ENCODE measurements at regions not wholly inside any gene's neighbourhood (a gene's known extent, or its start where the extent isn't known, plus 50 kb on each side); places are given as distances from the start of the nearest gene placed in this dataset.

DNA sequence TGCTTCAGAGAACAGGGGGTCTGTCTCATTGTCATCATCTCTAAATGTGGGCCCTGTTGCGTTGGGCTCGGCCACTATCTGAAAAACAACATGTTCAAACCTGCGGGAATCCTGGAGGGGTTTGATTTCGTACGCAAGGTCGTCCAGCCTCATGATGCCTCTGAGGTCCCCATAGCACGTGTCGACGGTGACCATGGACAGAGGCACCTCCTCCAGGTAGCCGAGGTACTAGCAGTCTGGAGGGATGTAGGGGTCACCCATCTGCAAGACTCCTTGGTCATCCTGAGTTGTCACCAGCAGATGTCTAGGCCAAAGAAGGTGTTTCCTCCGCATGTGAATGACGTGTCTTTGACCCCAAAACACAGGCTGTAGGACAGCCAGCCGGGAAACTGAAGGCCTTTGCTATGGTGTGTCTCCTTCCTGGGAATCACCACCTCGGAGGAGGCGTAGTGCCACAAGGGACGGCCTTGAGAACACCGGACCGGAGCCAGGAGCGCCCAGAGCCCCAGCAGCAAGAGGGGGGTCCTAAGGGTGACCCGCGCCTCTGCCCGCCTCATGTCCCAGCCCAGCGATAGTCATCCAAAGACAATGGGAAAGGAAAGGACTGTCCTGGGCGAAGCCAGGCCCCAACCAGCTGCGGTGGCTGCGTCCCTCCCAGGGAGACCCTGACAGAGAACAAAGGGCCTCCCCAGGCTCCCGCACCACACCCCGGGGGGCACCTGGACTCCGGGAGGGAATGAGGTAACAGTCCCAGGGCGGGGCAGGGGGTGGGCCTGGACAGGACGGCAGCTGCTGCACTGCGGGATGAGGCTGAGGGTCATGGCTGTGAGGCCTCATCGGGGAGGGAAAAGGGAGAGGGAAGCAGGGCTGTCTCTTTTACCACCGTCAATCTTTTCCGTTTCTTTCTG lies 445.5 kb downstream of the TMEM121 start:
- TF ChIP-seq, protein P1, sequence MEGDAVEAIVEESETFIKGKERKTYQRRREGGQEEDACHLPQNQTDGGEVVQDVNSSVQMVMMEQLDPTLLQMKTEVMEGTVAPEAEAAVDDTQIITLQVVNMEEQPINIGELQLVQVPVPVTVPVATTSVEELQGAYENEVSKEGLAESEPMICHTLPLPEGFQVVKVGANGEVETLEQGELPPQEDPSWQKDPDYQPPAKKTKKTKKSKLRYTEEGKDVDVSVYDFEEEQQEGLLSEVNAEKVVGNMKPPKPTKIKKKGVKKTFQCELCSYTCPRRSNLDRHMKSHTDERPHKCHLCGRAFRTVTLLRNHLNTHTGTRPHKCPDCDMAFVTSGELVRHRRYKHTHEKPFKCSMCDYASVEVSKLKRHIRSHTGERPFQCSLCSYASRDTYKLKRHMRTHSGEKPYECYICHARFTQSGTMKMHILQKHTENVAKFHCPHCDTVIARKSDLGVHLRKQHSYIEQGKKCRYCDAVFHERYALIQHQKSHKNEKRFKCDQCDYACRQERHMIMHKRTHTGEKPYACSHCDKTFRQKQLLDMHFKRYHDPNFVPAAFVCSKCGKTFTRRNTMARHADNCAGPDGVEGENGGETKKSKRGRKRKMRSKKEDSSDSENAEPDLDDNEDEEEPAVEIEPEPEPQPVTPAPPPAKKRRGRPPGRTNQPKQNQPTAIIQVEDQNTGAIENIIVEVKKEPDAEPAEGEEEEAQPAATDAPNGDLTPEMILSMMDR (IDR thresholded peaks at IDR 0.05), result no peak
- TF ChIP-seq POLR2A (IDR thresholded peaks at IDR 0.05), result no peak
